ENCODE measurements at regions not wholly inside any gene's neighbourhood (a gene's known extent, or its start where the extent isn't known, plus 50 kb on each side); places are given as distances from the start of the nearest gene placed in this dataset.
A peak's percentile ranks its signal among the peaks of the same experiment; 100 is the strongest.

- no peak for TF ChIP-seq EZH2 (IDR thresholded peaks at IDR 0.05)
- no peak for DNase-seq (ENCODE audit: low spot score)
- Histone ChIP-seq H3K4me3 (no peak overlapping the region), H3K9me3 (ENCODE audit: low read depth) (no peaks in the 10 kb centered on the region), H4K20me1 (ENCODE audit: low read depth) (no peaks in the 10 kb centered on the region), H3K9ac (no peak overlapping the region), H3K27me3 (no peaks in the 10 kb centered on the region), H3K4me1 (peaks cover 5% of the 10 kb centered on the region), H3F3A (ENCODE audit: low read depth) (peaks cover under 1% of the 10 kb centered on the region), H3K36me3 (no peaks in the 10 kb centered on the region), H3K79me2 (ENCODE audit: low read depth) (no peaks in the 10 kb centered on the region), H2AFZ (replicated peaks) (no peak overlapping the region), H3K27ac (no peak overlapping the region), H3K4me2 (no peak overlapping the region)
- Mint-ChIP-seq H3K4me1 (peaks cover 5% of the 10 kb centered on the region), H3K9me3 (no peaks in the 10 kb centered on the region), H3K36me3 (no peaks in the 10 kb centered on the region), H3K4me3 (no peak overlapping the region), H3K27ac (no peak overlapping the region), H3K27me3 (ENCODE audit: insufficient read depth, low read depth) (peaks cover 5% of the 10 kb centered on the region)
Measured at GRCh38 chr5:170176916-170177315, 55.9 kb upstream of the C5orf58 start.

GRCh38 chr5:170178814-170179213 lies 54.0 kb upstream of the C5orf58 start:
- H3K9ac ChIP-seq: no peak overlapping the region
- no peaks in the 10 kb centered on the region for H3K9me3 ChIP-seq (ENCODE audit: low read depth)
- Mint-ChIP-seq H3K27me3 (ENCODE audit: insufficient read depth, low read depth) (peaks cover 3% of the 10 kb centered on the region), H3K4me3 (no peak overlapping the region), H3K27ac (no peak overlapping the region), H3K36me3 (no peaks in the 10 kb centered on the region), H3K9me3 (no peaks in the 10 kb centered on the region), H3K4me1 (peaks cover 13% of the 10 kb centered on the region)
- H3K79me2 ChIP-seq (ENCODE audit: low read depth): no peaks in the 10 kb centered on the region
- peaks cover 12% of the 10 kb centered on the region for H3F3A ChIP-seq (ENCODE audit: low read depth)
- no peaks in the 10 kb centered on the region for H3K27me3 ChIP-seq
- no peak overlapping the region for H3K4me3 ChIP-seq
- H2AFZ ChIP-seq (replicated peaks): no peak overlapping the region
- H3K36me3 ChIP-seq: no peaks in the 10 kb centered on the region
- H3K4me2 ChIP-seq: no peak overlapping the region
- peaks cover 17% of the 10 kb centered on the region for H3K4me1 ChIP-seq
- H3K27ac ChIP-seq: no peak overlapping the region
- no peak for DNase-seq (ENCODE audit: low spot score)
- TF ChIP-seq EZH2phosphoT487 (IDR thresholded peaks at IDR 0.05) (no peak), EZH2 (IDR thresholded peaks at IDR 0.05) (no peak), CTCF (IDR thresholded peaks at IDR 0.05) (no peak)
- H4K20me1 ChIP-seq (ENCODE audit: low read depth): no peaks in the 10 kb centered on the region

- TF ChIP-seq EZH2phosphoT487 (IDR thresholded peaks at IDR 0.05): no peak
- no peak for TF ChIP-seq EZH2 (IDR thresholded peaks at IDR 0.05)
- TF ChIP-seq CTCF (IDR thresholded peaks at IDR 0.05): no peak
- no peak overlapping the region for H3K4me2 ChIP-seq
- H3K4me3 ChIP-seq: no peak overlapping the region
- H3K27me3 Mint-ChIP-seq (ENCODE audit: insufficient read depth, low read depth): peaks cover 4% of the 10 kb centered on the region
- no peaks in the 10 kb centered on the region for H3K9me3 ChIP-seq (ENCODE audit: low read depth)
- H3K9me3 Mint-ChIP-seq: no peaks in the 10 kb centered on the region
- H3K27ac Mint-ChIP-seq: no peak overlapping the region
- H3K27me3 ChIP-seq: no peaks in the 10 kb centered on the region
- no peak overlapping the region for H3K27ac ChIP-seq
- no peaks in the 10 kb centered on the region for H4K20me1 ChIP-seq (ENCODE audit: low read depth)
- peaks cover 12% of the 10 kb centered on the region for H3F3A ChIP-seq (ENCODE audit: low read depth)
- peaks cover 17% of the 10 kb centered on the region for H3K4me1 ChIP-seq
- H3K36me3 Mint-ChIP-seq: no peaks in the 10 kb centered on the region
- H2AFZ ChIP-seq (replicated peaks): no peak overlapping the region
- H3K79me2 ChIP-seq (ENCODE audit: low read depth): no peaks in the 10 kb centered on the region
- H3K36me3 ChIP-seq: no peaks in the 10 kb centered on the region
- H3K4me1 Mint-ChIP-seq: peaks cover 13% of the 10 kb centered on the region
- DNase-seq (ENCODE audit: low spot score): no peak
- H3K9ac ChIP-seq: no peak overlapping the region
- no peak overlapping the region for H3K4me3 Mint-ChIP-seq
Measured at GRCh38 chr5:170179626-170180025, 53.2 kb upstream of the C5orf58 start.

- no peaks in the 10 kb centered on the region for H4K20me1 ChIP-seq (ENCODE audit: low read depth)
- no peak overlapping the region for H3K4me3 Mint-ChIP-seq
- H3K4me2 ChIP-seq: peak overlapping the region; percentile 56
- H3K27me3 ChIP-seq: no peaks in the 10 kb centered on the region
- peaks cover 12% of the 10 kb centered on the region for H3F3A ChIP-seq (ENCODE audit: low read depth)
- no peaks in the 10 kb centered on the region for H3K9me3 ChIP-seq (ENCODE audit: low read depth)
- no peak overlapping the region for H3K27ac Mint-ChIP-seq
- peaks cover 16% of the 10 kb centered on the region for H3K4me1 Mint-ChIP-seq
- no peaks in the 10 kb centered on the region for H3K79me2 ChIP-seq (ENCODE audit: low read depth)
- H3K4me3 ChIP-seq: no peak overlapping the region
- no peaks in the 10 kb centered on the region for H3K36me3 Mint-ChIP-seq
- no peaks in the 10 kb centered on the region for H3K9me3 Mint-ChIP-seq
- H3K9ac ChIP-seq: no peak overlapping the region
- TF ChIP-seq EZH2phosphoT487 (IDR thresholded peaks at IDR 0.05): no peak
- TF ChIP-seq EZH2 (IDR thresholded peaks at IDR 0.05): no peak
- TF ChIP-seq CTCF (IDR thresholded peaks at IDR 0.05): no peak
- no peak overlapping the region for H2AFZ ChIP-seq (replicated peaks)
- H3K27ac ChIP-seq: no peak overlapping the region
- no peak for DNase-seq (ENCODE audit: low spot score)
- H3K27me3 Mint-ChIP-seq (ENCODE audit: insufficient read depth, low read depth): peaks cover 8% of the 10 kb centered on the region
- H3K36me3 ChIP-seq: no peaks in the 10 kb centered on the region
- H3K4me1 ChIP-seq: peaks cover 17% of the 10 kb centered on the region
Measured at GRCh38 chr5:170181902-170182301, 50.9 kb upstream of the C5orf58 start.

All from neural progenitor cell (in vitro differentiated cells).